HCT116 (cell line): ENCODE measurements at regions not wholly inside any gene's neighbourhood (a gene's known extent, or its start where the extent isn't known, plus 50 kb on each side); places are given as distances from the start of the nearest gene placed in this dataset.

Source experiments
- ATAC-seq: fragments of 200-7000 bp; cut with Tn5 transposase; 2 replicates; pipeline ENCODE4 v1.9.1; 2020; ENCODE audit warnings: mild to moderate bottlenecking, moderate library complexity
- BruUV-seq: library from RNA; stranded (reverse); fragments of 400-500 nt; replicated peaks from 2 replicates; lab custom pipeline; 2021; lab: Mats Ljungman, UMichigan
- CTCF ChIA-PET: fragments of 300-600 bp; sonication (Branson Sonifier 250); formaldehyde crosslinking; loops from one replicate; lab custom pipeline; 2021; ENCODE audit warnings: antibody characterized with exemption; lab: Charles Lee
- POLR2A ChIA-PET: fragments of 300-600, 350-600 bp; sonication (Branson Sonifier 250); formaldehyde crosslinking; loops from one replicate; lab custom pipeline; 2021; ENCODE audit warnings: antibody characterized with exemption; lab: Charles Lee
- RAD21 ChIA-PET, 2 experiments: fragments of 300-600 bp; sonication (Branson Sonifier 250); formaldehyde crosslinking; loops; one replicate each; lab custom pipeline; 2023; ENCODE audit warnings: low total read pairs in 2 of 2; ENCODE audit not compliant: uncharacterized antibody in 2 of 2, unreplicated experiment in 2 of 2, low non-redundant PET in 1 of 2; lab: Charles Lee
- DNase-seq: peaks from one replicate; pipeline ENCODE4 v3.0.0-alpha.2; 2010; ENCODE audit warnings: low read depth, low spot score
- H2AFZ ChIP-seq: fragments of 200-600 bp; shearing (Covaris generic), sonication (generic); 2 replicates; pipeline ENCODE4 v1.6.1; 2017; ENCODE audit warnings: low read depth, mixed run types, mixed read lengths, antibody characterized with exemption, low read length; ENCODE audit not compliant: poor library complexity, severe bottlenecking
- H3K27ac ChIP-seq: 2 replicates; pipeline ENCODE4 v1.5.1; 2012; ENCODE audit warnings: low read depth, low read length
- H3K27me3 ChIP-seq: fragments of 200-600 bp; sonication (generic); 2 replicates; pipeline ENCODE4 v1.6.1; 2016; ENCODE audit warnings: mixed run types, low read length, mixed read lengths; ENCODE audit not compliant: insufficient read depth
- H3K36me3 ChIP-seq, 2 experiments: fragments of 200-500 bp in 1 of 2; fragments of 200-600 bp in 1 of 2; sonication (Bioruptor generic) in 1 of 2; sonication (generic) in 1 of 2; 2 replicates each; pipeline versions ENCODE4 v1.5.1 to v1.6.1; 2014 to 2016; ENCODE audit warnings: low read length in 2 of 2, inconsistent platforms in 1 of 2, mixed read lengths in 1 of 2, mixed run types in 1 of 2; ENCODE audit not compliant: insufficient read depth in 2 of 2, control insufficient read depth in 1 of 2
- H3K4me1 ChIP-seq, 2 experiments: fragments of 200-600 bp in 1 of 2; sonication (generic) in 1 of 2; 2 replicates each; pipeline versions ENCODE4 v1.5.1 to v1.6.1; 2012 to 2017; ENCODE audit warnings: low read length in 2 of 2, inconsistent platforms in 1 of 2, mild to moderate bottlenecking in 1 of 2, mixed read lengths in 1 of 2, mixed run types in 1 of 2, moderate library complexity in 1 of 2; ENCODE audit not compliant: insufficient read depth in 2 of 2, control insufficient read depth in 1 of 2
- H3K4me2 ChIP-seq: fragments of 200-600 bp; sonication (generic); 2 replicates; pipeline ENCODE4 v1.6.1; 2017; ENCODE audit warnings: mixed run types, low read length, mixed read lengths
- H3K4me3 ChIP-seq, 2 experiments: fragments of 200-600 bp in 1 of 2; sonication (generic) in 1 of 2; replicated peaks in 1 of 2; 2 replicates each; pipeline ENCODE4 v1.5.1; 2011 to 2016; ENCODE audit warnings: low read length in 2 of 2, control low read depth in 1 of 2, low read depth in 1 of 2, mild to moderate bottlenecking in 1 of 2, mixed read lengths in 1 of 2, mixed run types in 1 of 2
- H3K79me2 ChIP-seq: fragments of 200-600 bp; sonication (generic); 2 replicates; pipeline ENCODE4 v1.6.1; 2017; ENCODE audit warnings: mild to moderate bottlenecking, mixed run types, low read length, moderate library complexity, mixed read lengths; ENCODE audit not compliant: insufficient read depth
- H3K9ac ChIP-seq: fragments of 200-600 bp; sonication (generic); 2 replicates; pipeline ENCODE4 v1.6.1; 2016; ENCODE audit warnings: low read length, mixed read lengths
- H3K9me2 ChIP-seq: fragments of 200-600 bp; sonication (generic), shearing (Covaris generic); 2 replicates; pipeline ENCODE4 v1.6.1; 2017; ENCODE audit warnings: mixed run types, mild to moderate bottlenecking, moderate library complexity; ENCODE audit not compliant: insufficient read depth
- H3K9me3 ChIP-seq, 2 experiments: fragments of 200-500 bp in 1 of 2; fragments of 200-600 bp in 1 of 2; sonication (Bioruptor generic) in 1 of 2; sonication (generic) in 1 of 2; 2 replicates each; pipeline ENCODE4 v1.6.1; 2014 to 2017; ENCODE audit warnings: low read length in 2 of 2, mixed read lengths in 2 of 2, inconsistent platforms in 1 of 2, low read depth in 1 of 2, mild to moderate bottlenecking in 1 of 2, mixed run types in 1 of 2, moderate library complexity in 1 of 2; ENCODE audit not compliant: control insufficient read depth in 1 of 2, insufficient read depth in 1 of 2
- H4K20me1 ChIP-seq: fragments of 200-600 bp; sonication (generic), shearing (Covaris generic); 2 replicates; pipeline ENCODE4 v1.6.1; 2017; ENCODE audit warnings: mixed run types, mild to moderate bottlenecking, moderate library complexity; ENCODE audit not compliant: insufficient read depth
- FOSL1 ChIP-seq: IDR thresholded peaks from 2 replicates; pipeline ENCODE4 v1.6.1; 2012; ENCODE audit warnings: low read depth
- RAD21 ChIP-seq: IDR thresholded peaks from 2 replicates; pipeline ENCODE4 v1.6.1; 2012; ENCODE audit warnings: low read depth, mild to moderate bottlenecking
- SRF ChIP-seq: IDR thresholded peaks from 2 replicates; pipeline ENCODE4 v1.6.1; 2012; ENCODE audit warnings: low read depth
- YY1 ChIP-seq: IDR thresholded peaks from 2 replicates; pipeline ENCODE4 v1.6.1; 2011; ENCODE audit warnings: low read length, low read depth, moderate library complexity, mild to moderate bottlenecking; ENCODE audit not compliant: insufficient replicate concordance; ENCODE audit errors: extremely low read depth
- ZNF274 ChIP-seq: fragments of 200-500 bp; sonication (Bioruptor generic); IDR thresholded peaks from 2 replicates; pipeline ENCODE4 v1.6.1; 2014; ENCODE audit warnings: mild to moderate bottlenecking, low read depth, low read length, inconsistent platforms
- intact Hi-C: fragments of 100-400 bp; cut with micrococcal nuclease; formaldehyde crosslinking; loops from 2 replicates; pipeline ENCODE4 v1.10.0; 2022
- TF ChIP-seq, protein P1 (sequence below): IDR thresholded peaks from 2 replicates; pipeline ENCODE4 v1.6.1; 2012
- TF ChIP-seq, protein P2 (sequence below): IDR thresholded peaks from 2 replicates; pipeline ENCODE4 v1.6.1; 2011; ENCODE audit warnings: mild to moderate bottlenecking, low read length, moderate library complexity; ENCODE audit not compliant: insufficient replicate concordance; ENCODE audit errors: extremely low read depth

DNA sequence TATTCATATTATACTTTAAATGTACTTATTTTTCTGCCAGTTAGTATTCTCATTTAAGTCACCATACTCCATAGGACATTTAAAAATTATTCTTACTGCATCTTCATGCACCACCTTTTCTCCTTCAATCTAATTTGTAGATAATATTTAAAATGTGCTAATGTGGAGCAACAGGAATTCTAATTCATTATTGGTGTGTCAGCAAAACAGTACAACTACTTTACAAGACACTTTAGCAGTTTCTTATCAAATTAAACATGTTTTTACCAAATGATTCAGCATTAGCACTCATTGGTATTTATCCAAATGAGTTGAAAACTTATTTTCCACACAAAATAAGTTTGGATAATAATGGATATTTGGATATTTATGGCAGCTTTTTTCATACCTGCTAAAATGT lies 1041.8 kb upstream of the ADGRB3 start:
- CTCF ChIA-PET = no interaction called here

DNA sequence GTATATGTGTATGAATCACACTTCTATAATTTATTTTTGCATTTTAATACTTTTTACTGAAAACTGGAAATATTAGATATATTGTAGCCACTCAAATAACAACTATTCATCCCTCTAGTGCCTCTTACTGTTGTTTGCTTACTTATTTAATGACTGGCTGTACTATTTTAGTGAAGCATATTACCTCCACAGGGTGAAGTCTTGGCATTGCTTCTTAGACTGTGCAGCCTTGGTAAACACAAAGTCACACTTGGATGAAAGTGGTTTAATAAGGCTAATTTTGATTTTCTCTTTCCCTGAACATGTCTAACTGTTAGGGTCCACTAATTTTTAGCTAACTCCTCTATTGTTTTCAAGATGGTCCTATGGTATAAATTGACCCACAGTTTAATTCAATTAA lies 1043.2 kb upstream of the ADGRB3 start:
- no peak overlapping the region for H3K27ac ChIP-seq
- no peaks in the 10 kb centered on the region for H3K9me2 ChIP-seq
- RAD21 ChIA-PET = no interaction called here
- DNase-seq (no peak), ATAC-seq (no peak)
- peaks cover 0 to 3% of the 10 kb centered on the region in 2 experiments; a peak in 2 of 4 replicates for H3K9me3 ChIP-seq
- H3K27me3 ChIP-seq = no peaks in the 10 kb centered on the region
- TF ChIP-seq, protein P1, sequence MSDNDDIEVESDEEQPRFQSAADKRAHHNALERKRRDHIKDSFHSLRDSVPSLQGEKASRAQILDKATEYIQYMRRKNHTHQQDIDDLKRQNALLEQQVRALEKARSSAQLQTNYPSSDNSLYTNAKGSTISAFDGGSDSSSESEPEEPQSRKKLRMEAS = no peak
- TF ChIP-seq SRF (no peak), FOSL1 (no peak), YY1 (no peak)
- TF ChIP-seq, protein P2, sequence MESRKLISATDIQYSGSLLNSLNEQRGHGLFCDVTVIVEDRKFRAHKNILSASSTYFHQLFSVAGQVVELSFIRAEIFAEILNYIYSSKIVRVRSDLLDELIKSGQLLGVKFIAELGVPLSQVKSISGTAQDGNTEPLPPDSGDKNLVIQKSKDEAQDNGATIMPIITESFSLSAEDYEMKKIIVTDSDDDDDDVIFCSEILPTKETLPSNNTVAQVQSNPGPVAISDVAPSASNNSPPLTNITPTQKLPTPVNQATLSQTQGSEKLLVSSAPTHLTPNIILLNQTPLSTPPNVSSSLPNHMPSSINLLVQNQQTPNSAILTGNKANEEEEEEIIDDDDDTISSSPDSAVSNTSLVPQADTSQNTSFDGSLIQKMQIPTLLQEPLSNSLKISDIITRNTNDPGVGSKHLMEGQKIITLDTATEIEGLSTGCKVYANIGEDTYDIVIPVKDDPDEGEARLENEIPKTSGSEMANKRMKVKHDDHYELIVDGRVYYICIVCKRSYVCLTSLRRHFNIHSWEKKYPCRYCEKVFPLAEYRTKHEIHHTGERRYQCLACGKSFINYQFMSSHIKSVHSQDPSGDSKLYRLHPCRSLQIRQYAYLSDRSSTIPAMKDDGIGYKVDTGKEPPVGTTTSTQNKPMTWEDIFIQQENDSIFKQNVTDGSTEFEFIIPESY = no peak
- POLR2A ChIA-PET = no interaction called here
- H3K9ac ChIP-seq = no peak overlapping the region
- no peak overlapping the region for H3K4me3 ChIP-seq
- BruUV-seq = no TSS peak
- no peak overlapping the region for H2AFZ ChIP-seq
- intact Hi-C loops = no loop called here
- CTCF ChIA-PET = no interaction called here
- H4K20me1 ChIP-seq = no peaks in the 10 kb centered on the region
- no peak overlapping the region for H3K4me2 ChIP-seq
- no peaks in the 10 kb centered on the region for H3K4me1 ChIP-seq
- no peaks in the 10 kb centered on the region for H3K79me2 ChIP-seq
- H3K36me3 ChIP-seq = no peaks in the 10 kb centered on the region

More for the DNA sequence above, 1041.8 kb upstream of the ADGRB3 start:
- ChIA-PET RAD21 (no interaction called here), POLR2A (no interaction called here)
- Histone ChIP-seq H3K9me2 (no peaks in the 10 kb centered on the region), H3K27me3 (no peaks in the 10 kb centered on the region), H3K4me1 (no peaks in the 10 kb centered on the region), H3K79me2 (no peaks in the 10 kb centered on the region), H3K36me3 (no peaks in the 10 kb centered on the region), H3K9me3 (peaks cover 0 to 3% of the 10 kb centered on the region in 2 experiments; a peak in 2 of 4 replicates), H3K9ac (no peak overlapping the region), H4K20me1 (no peaks in the 10 kb centered on the region), H2AFZ (no peak overlapping the region), H3K4me3 (no peak overlapping the region), H3K4me2 (no peak overlapping the region), H3K27ac (no peak overlapping the region)
- intact Hi-C loops = no loop called here
- TF ChIP-seq RAD21 (no peak), ZNF274 (no peak)
- BruUV-seq = no TSS peak
- DNase-seq (no peak), ATAC-seq (no peak)
